ENCODE measurements at regions not wholly inside any gene's neighbourhood (a gene's known extent, or its start where the extent isn't known, plus 50 kb on each side); places are given as distances from the start of the nearest gene placed in this dataset.

GRCh38 chr2:34099377-34099776 lies 500.3 kb upstream of the FAM98A start:
- DNase-seq, result peak; percentile 3
- H3K27ac ChIP-seq (ENCODE audit: low read depth, low read length), result no peak overlapping the region
- no peak overlapping the region for H3K4me3 ChIP-seq (ENCODE audit: low read length)
- H2BK15ac ChIP-seq (replicated peaks; ENCODE audit: low read depth), result no peak overlapping the region
- no peak overlapping the region for H2BK5ac ChIP-seq (ENCODE audit: low read length)
- H4K5ac ChIP-seq (ENCODE audit: low read length), result no peak overlapping the region
- H3K18ac ChIP-seq (ENCODE audit: low read length), result no peak overlapping the region
- no peak overlapping the region for H2BK120ac ChIP-seq (ENCODE audit: low read depth, low read length)
- H3K4me1 ChIP-seq (ENCODE audit: control insufficient read depth, low read depth, low read length), result no peaks in the 10 kb centered on the region
- no peak overlapping the region for H3K9ac ChIP-seq (ENCODE audit: low read length)
- no peaks in the 10 kb centered on the region for H3K27me3 ChIP-seq (ENCODE audit: insufficient read depth, low read length, poor library complexity)
- no peak overlapping the region for H3K4me2 ChIP-seq (ENCODE audit: low read length)
- H4K8ac ChIP-seq (ENCODE audit: low read depth, low read length), result no peak overlapping the region
- H3K4ac ChIP-seq (ENCODE audit: low read depth, low read length), result no peak overlapping the region
- H2AK5ac ChIP-seq (ENCODE audit: low read length), result no peak overlapping the region
- no peaks in the 10 kb centered on the region for H3K79me1 ChIP-seq (ENCODE audit: low read length)
- H3K36me3 ChIP-seq (ENCODE audit: control insufficient read depth, insufficient read depth, low read length), result no peaks in the 10 kb centered on the region
- H3K56ac ChIP-seq (ENCODE audit: low read length), result no peak overlapping the region
- no CpG with 5 or more reads among the region's 2 CpGs for WGBS (ENCODE audit: extremely low coverage, insufficient coverage, low lambda C conversion rate)
- H3K23ac ChIP-seq (ENCODE audit: low read length), result no peak overlapping the region
- H3K79me2 ChIP-seq (ENCODE audit: control insufficient read depth, insufficient read depth, low read length), result no peaks in the 10 kb centered on the region

GRCh38 chr2:34098256-34098655 lies 499.2 kb upstream of the FAM98A start:
- Histone ChIP-seq H3K4me3 (ENCODE audit: low read length) (no peak overlapping the region), H3K9ac (ENCODE audit: low read length) (no peak overlapping the region), H3K18ac (ENCODE audit: low read length) (no peak overlapping the region), H3K56ac (ENCODE audit: low read length) (no peak overlapping the region), H3K27ac (ENCODE audit: low read depth, low read length) (no peak overlapping the region), H4K8ac (ENCODE audit: low read depth, low read length) (no peak overlapping the region), H3K27me3 (ENCODE audit: insufficient read depth, low read length, poor library complexity) (no peaks in the 10 kb centered on the region), H2BK15ac (replicated peaks; ENCODE audit: low read depth) (no peak overlapping the region), H3K36me3 (ENCODE audit: control insufficient read depth, insufficient read depth, low read length) (no peaks in the 10 kb centered on the region), H2AK5ac (ENCODE audit: low read length) (no peak overlapping the region), H3K79me2 (ENCODE audit: control insufficient read depth, insufficient read depth, low read length) (no peaks in the 10 kb centered on the region), H2BK5ac (ENCODE audit: low read length) (no peak overlapping the region), H3K79me1 (ENCODE audit: low read length) (no peaks in the 10 kb centered on the region), H3K23ac (ENCODE audit: low read length) (no peak overlapping the region), H3K4me2 (ENCODE audit: low read length) (no peak overlapping the region), H4K5ac (ENCODE audit: low read length) (no peak overlapping the region), H2BK120ac (ENCODE audit: low read depth, low read length) (no peak overlapping the region), H3K4ac (ENCODE audit: low read depth, low read length) (no peak overlapping the region), H3K4me1 (ENCODE audit: control insufficient read depth, low read depth, low read length) (no peaks in the 10 kb centered on the region)
- WGBS (ENCODE audit: extremely low coverage, insufficient coverage, low lambda C conversion rate), result no CpG with 5 or more reads among the region's 2 CpGs
- DNase-seq, result peak; percentile 2

DNA sequence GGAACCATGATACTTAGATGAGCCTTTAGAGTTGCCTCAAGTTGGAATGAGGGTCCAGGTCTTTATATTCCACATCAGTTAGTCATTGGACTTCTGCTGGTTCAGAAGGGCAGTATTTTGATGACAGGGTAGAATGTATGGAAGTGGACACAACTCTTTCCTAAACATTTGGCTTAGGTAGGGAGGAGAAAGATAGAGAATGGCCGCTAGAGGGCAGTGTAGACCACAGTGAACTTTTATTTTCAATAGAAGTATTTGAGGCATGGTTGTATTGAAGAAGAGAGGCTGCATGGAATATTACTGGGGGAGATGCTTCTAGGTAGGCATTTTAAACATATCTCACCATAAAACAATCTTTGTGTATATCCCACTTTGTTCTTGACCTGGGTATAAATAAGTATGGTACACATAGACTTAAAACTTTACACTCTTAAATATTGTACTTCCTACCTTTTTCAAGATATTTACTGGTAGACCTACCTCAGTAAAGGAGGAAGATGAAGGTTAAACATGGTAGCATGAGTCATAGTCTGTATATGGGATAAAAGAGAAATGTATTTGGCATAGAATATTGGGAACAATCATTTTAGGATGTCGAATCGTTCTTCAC lies 497.6 kb upstream of the FAM98A start:
- Histone ChIP-seq H4K5ac (ENCODE audit: low read length) (no peak overlapping the region), H3K18ac (ENCODE audit: low read length) (no peak overlapping the region), H2BK120ac (ENCODE audit: low read depth, low read length) (no peak overlapping the region), H3K4me1 (ENCODE audit: control insufficient read depth, low read depth, low read length) (no peaks in the 10 kb centered on the region), H2BK5ac (ENCODE audit: low read length) (no peak overlapping the region), H3K4me3 (ENCODE audit: low read length) (no peak overlapping the region), H3K27me3 (ENCODE audit: insufficient read depth, low read length, poor library complexity) (no peaks in the 10 kb centered on the region), H4K8ac (ENCODE audit: low read depth, low read length) (no peak overlapping the region), H3K56ac (ENCODE audit: low read length) (no peak overlapping the region), H3K9ac (ENCODE audit: low read length) (no peak overlapping the region), H3K27ac (ENCODE audit: low read depth, low read length) (no peak overlapping the region), H2BK15ac (replicated peaks; ENCODE audit: low read depth) (no peak overlapping the region), H2AK5ac (ENCODE audit: low read length) (no peak overlapping the region), H3K23ac (ENCODE audit: low read length) (no peak overlapping the region), H3K79me2 (ENCODE audit: control insufficient read depth, insufficient read depth, low read length) (no peaks in the 10 kb centered on the region), H3K36me3 (ENCODE audit: control insufficient read depth, insufficient read depth, low read length) (no peaks in the 10 kb centered on the region), H3K79me1 (ENCODE audit: low read length) (no peaks in the 10 kb centered on the region), H3K4ac (ENCODE audit: low read depth, low read length) (no peak overlapping the region), H3K4me2 (ENCODE audit: low read length) (no peak overlapping the region)
- no CpG with 5 or more reads among the region's 3 CpGs for WGBS (ENCODE audit: extremely low coverage, insufficient coverage, low lambda C conversion rate)
- DNase-seq, result peak; percentile 74

GRCh38 chr2:34093790-34094189 lies 494.7 kb upstream of the FAM98A start:
- H3K23ac ChIP-seq (ENCODE audit: low read length), result no peak overlapping the region
- no peaks in the 10 kb centered on the region for H3K79me2 ChIP-seq (ENCODE audit: control insufficient read depth, insufficient read depth, low read length)
- no peaks in the 10 kb centered on the region for H3K4me1 ChIP-seq (ENCODE audit: control insufficient read depth, low read depth, low read length)
- no peak overlapping the region for H3K4me2 ChIP-seq (ENCODE audit: low read length)
- no peak overlapping the region for H2AK5ac ChIP-seq (ENCODE audit: low read length)
- H3K9ac ChIP-seq (ENCODE audit: low read length), result no peak overlapping the region
- no peaks in the 10 kb centered on the region for H3K79me1 ChIP-seq (ENCODE audit: low read length)
- H3K36me3 ChIP-seq (ENCODE audit: control insufficient read depth, insufficient read depth, low read length), result no peaks in the 10 kb centered on the region
- H3K18ac ChIP-seq (ENCODE audit: low read length), result no peak overlapping the region
- no peak overlapping the region for H2BK5ac ChIP-seq (ENCODE audit: low read length)
- no peak overlapping the region for H3K4ac ChIP-seq (ENCODE audit: low read depth, low read length)
- WGBS (ENCODE audit: extremely low coverage, insufficient coverage, low lambda C conversion rate), result no CpG with 5 or more reads among the region's 3 CpGs
- no peak for DNase-seq
- H4K8ac ChIP-seq (ENCODE audit: low read depth, low read length), result no peak overlapping the region
- H3K56ac ChIP-seq (ENCODE audit: low read length), result no peak overlapping the region
- no peak overlapping the region for H2BK15ac ChIP-seq (replicated peaks; ENCODE audit: low read depth)
- H3K27ac ChIP-seq (ENCODE audit: low read depth, low read length), result no peak overlapping the region
- no peak overlapping the region for H2BK120ac ChIP-seq (ENCODE audit: low read depth, low read length)
- no peaks in the 10 kb centered on the region for H3K27me3 ChIP-seq (ENCODE audit: insufficient read depth, low read length, poor library complexity)
- no peak overlapping the region for H3K4me3 ChIP-seq (ENCODE audit: low read length)
- no peak overlapping the region for H4K5ac ChIP-seq (ENCODE audit: low read length)

DNA sequence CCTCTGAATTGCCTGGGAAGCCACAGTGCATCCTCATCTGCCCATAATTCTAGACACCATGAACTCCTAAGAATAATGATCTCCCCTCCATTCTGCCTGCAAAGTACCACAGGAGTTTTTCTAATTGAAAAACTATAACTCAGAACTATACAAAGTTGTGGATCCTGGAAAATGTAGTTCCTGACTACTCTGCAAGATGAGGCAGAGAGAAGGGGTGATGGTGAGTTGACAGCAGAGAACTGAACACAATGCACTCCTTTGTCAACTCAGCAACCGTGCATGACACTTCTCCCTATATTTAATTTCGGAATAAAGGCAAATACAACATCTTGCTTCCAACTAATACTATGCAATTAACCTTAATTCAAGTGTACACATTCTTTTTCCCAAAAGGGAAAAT lies 471.1 kb upstream of the FAM98A start:
- Histone ChIP-seq H2BK120ac (ENCODE audit: low read depth, low read length) (no peak overlapping the region), H4K8ac (ENCODE audit: low read depth, low read length) (no peak overlapping the region), H3K79me1 (ENCODE audit: low read length) (no peaks in the 10 kb centered on the region), H3K18ac (ENCODE audit: low read length) (no peak overlapping the region), H3K56ac (ENCODE audit: low read length) (no peak overlapping the region), H3K4me1 (ENCODE audit: control insufficient read depth, low read depth, low read length) (no peaks in the 10 kb centered on the region), H3K36me3 (ENCODE audit: control insufficient read depth, insufficient read depth, low read length) (no peaks in the 10 kb centered on the region), H3K23ac (ENCODE audit: low read length) (no peak overlapping the region), H2AK5ac (ENCODE audit: low read length) (no peak overlapping the region), H4K5ac (ENCODE audit: low read length) (no peak overlapping the region), H3K9ac (ENCODE audit: low read length) (no peak overlapping the region), H3K4me3 (ENCODE audit: low read length) (no peak overlapping the region), H2BK15ac (replicated peaks; ENCODE audit: low read depth) (no peak overlapping the region), H3K79me2 (ENCODE audit: control insufficient read depth, insufficient read depth, low read length) (no peaks in the 10 kb centered on the region), H3K27ac (ENCODE audit: low read depth, low read length) (no peak overlapping the region), H3K27me3 (ENCODE audit: insufficient read depth, low read length, poor library complexity) (no peaks in the 10 kb centered on the region), H2BK5ac (ENCODE audit: low read length) (no peak overlapping the region), H3K4ac (ENCODE audit: low read depth, low read length) (no peak overlapping the region), H3K4me2 (ENCODE audit: low read length) (no peak overlapping the region)
- WGBS (ENCODE audit: extremely low coverage, insufficient coverage, low lambda C conversion rate), result no CpG with 5 or more reads among the region's 2 CpGs
- DNase-seq, result no peak

- H3K4me3 ChIP-seq (ENCODE audit: low read length), result no peak overlapping the region
- no peak overlapping the region for H2BK15ac ChIP-seq (replicated peaks; ENCODE audit: low read depth)
- no peaks in the 10 kb centered on the region for H3K27me3 ChIP-seq (ENCODE audit: insufficient read depth, low read length, poor library complexity)
- no peak overlapping the region for H2AK5ac ChIP-seq (ENCODE audit: low read length)
- no peak for DNase-seq
- H3K56ac ChIP-seq (ENCODE audit: low read length), result no peak overlapping the region
- no peak overlapping the region for H3K9ac ChIP-seq (ENCODE audit: low read length)
- H4K5ac ChIP-seq (ENCODE audit: low read length), result no peak overlapping the region
- no peak overlapping the region for H2BK5ac ChIP-seq (ENCODE audit: low read length)
- no peak overlapping the region for H2BK120ac ChIP-seq (ENCODE audit: low read depth, low read length)
- H3K18ac ChIP-seq (ENCODE audit: low read length), result no peak overlapping the region
- no peaks in the 10 kb centered on the region for H3K36me3 ChIP-seq (ENCODE audit: control insufficient read depth, insufficient read depth, low read length)
- no peak overlapping the region for H4K8ac ChIP-seq (ENCODE audit: low read depth, low read length)
- H3K4me1 ChIP-seq (ENCODE audit: control insufficient read depth, low read depth, low read length), result no peaks in the 10 kb centered on the region
- H3K4me2 ChIP-seq (ENCODE audit: low read length), result no peak overlapping the region
- no peak overlapping the region for H3K27ac ChIP-seq (ENCODE audit: low read depth, low read length)
- H3K23ac ChIP-seq (ENCODE audit: low read length), result no peak overlapping the region
- H3K4ac ChIP-seq (ENCODE audit: low read depth, low read length), result no peak overlapping the region
- H3K79me2 ChIP-seq (ENCODE audit: control insufficient read depth, insufficient read depth, low read length), result no peaks in the 10 kb centered on the region
- H3K79me1 ChIP-seq (ENCODE audit: low read length), result no peaks in the 10 kb centered on the region
Measured at GRCh38 chr2:34069604-34070003, 470.5 kb upstream of the FAM98A start.
